NCI-H748 treated with DMSO at 0.1 percent for 48 hours (cell line): ENCODE measurements at regions not wholly inside any gene's neighbourhood (a gene's known extent, or its start where the extent isn't known, plus 50 kb on each side); places are given as distances from the start of the nearest gene placed in this dataset.
"Not testable (repeated sequence)": the region's sequence is repeated elsewhere in the genome, so short reads cannot be mapped to it uniquely, and the experiment has no call there.

ENCODE experiments used
- DNase-seq: peaks from one replicate; lab custom pipeline; 2025; lab: John Stamatoyannopoulos, UW

GRCh38 chr4:189828081-189828697, 112.5 kb upstream of the FRG1 start:
- DNase-seq = no peak

- no peak for DNase-seq
Observed at GRCh38 chr4:189832528-189832927, 108.1 kb upstream of the FRG1 start.

DNA sequence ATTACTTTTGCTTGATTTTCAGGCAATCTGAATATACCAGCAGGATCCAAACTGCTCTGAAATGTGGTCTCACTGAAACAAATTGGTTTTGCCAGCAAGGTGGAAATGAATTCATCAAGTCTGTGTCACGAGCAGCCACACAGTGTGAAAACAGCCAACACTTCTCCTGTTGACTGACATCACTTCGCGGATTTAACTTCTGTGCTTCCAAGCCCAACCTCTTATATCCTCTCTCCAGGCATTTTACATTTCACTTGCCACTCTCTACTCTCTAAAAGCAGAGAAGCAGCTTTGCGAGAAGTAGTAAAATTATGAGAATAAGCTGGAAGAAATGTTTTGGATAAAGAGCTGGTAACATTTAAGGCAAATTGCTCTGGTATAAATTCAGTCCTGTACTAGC, 106.1 kb upstream of the FRG1 start:
- no peak for DNase-seq

GRCh38 chr4:189835505-189835904, 105.2 kb upstream of the FRG1 start:
- no peak for DNase-seq

- no peak for DNase-seq
Observed at GRCh38 chr4:189837471-189837870, 103.2 kb upstream of the FRG1 start.

DNA sequence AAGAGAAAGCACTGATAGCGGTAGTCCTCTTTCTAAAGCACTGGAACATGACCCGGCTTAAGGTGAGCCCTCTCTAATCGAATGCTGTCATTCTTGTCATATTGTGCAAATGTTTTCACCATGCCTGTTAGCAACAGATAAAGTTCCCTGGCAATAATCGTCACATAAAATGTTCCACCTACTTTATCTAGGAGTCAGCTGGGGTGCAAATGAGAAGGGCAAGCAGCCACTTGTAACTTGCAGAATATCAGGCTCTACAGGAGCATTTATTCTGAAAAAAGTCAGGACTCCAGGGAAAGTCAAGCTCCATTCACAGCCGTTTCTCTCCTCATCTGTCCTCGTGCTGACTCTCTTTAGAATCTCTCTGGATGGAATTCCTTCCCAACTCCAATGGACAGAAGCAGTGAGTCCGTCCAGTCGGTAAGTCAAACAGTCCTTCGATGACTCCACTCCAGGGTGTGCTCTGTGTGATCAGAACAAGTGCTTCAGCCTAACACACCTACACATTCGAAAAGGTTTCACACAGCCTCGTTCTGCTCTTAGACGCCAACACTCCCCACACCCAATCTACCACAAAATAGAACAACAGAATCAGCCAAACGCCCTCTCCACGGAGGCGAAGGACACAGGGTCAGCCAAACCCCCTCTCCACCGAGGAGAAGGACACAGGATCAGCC, 101.7 kb upstream of the FRG1 start:
- DNase-seq = no peak

- no peak for DNase-seq
Observed at GRCh38 chr4:189840356-189840755, 100.3 kb upstream of the FRG1 start.

DNA sequence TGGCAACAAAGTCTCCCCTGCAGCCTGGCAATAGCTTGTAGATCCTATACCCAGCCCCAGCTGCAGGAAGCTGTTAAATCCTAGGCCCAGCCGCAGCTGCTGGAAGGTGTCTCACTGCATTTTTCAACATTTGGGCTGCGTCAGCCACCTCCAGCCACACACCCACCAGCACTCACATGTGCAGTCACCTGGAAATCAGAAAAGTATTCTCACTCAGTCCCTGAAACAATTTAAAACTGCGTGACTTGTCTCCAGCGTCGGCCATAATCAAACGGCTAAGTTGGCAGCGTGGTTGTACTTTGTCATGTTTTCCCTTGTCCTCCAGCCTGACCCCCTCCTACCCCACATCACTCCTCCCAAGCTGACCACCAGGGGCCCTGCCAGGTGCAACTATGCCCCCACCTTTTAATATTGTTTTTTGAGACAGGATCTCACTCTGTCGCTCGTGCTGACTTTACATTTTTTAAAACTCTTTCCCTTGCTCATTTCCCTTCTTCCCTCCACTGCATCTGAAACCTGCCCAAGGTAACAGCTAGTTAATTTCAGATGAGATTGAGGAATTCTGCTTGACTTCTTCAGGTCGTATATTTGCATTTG, 97.2 kb upstream of the FRG1 start:
- no peak for DNase-seq

DNA sequence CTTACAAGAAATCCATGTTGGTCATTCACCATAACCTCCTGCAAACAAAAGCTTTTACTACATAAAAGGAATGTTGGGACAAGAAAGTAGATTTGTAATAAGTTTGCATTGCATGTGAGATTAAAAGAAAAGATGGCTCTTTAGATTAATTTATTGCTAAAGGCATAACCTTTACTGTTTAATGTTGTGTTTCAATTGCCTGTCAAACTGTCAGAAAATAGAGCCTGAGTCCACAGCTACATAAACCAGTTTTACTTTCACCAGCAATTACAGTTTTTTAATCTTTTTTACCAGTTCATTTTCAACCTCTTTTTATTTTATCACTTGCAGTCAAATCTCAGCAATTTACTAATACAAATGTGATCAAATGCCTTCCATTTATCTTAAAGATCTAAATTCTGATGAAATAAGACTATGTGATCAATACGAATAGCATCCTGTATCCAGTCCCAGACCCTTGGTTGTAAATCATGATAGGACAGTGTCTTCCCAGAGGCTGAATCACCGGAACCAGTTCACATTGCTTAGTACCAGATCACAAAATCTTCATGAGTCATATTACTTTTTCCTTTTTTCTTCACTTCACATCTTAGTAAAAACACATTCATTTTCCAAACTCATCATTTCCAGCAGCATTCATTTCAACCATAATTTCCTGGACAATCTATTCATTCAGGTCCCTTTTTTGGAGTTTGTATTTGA, 95.4 kb upstream of the FRG1 start:
- no peak for DNase-seq

DNA sequence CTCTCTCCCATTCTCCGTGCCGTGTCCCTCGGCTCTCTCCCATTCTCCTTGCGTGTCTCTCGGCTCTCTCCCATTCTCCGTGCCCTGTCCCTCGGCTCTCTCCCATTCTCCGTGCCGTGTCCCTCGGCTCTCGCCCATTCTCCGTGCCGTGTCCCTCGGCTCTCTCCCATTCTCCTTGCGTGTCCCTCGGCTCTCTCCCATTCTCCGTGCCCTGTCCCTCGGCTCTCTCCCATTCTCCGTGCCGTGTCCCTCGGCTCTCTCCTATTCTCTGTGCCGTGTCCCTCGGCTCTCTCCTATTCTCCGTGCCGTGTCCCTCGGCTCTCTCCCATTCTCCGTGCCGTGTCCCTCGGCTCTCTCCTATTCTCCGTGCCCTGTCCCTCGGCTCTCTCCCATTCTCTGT, 94.6 kb upstream of the FRG1 start:
- DNase-seq = not testable (repeated sequence)

DNA sequence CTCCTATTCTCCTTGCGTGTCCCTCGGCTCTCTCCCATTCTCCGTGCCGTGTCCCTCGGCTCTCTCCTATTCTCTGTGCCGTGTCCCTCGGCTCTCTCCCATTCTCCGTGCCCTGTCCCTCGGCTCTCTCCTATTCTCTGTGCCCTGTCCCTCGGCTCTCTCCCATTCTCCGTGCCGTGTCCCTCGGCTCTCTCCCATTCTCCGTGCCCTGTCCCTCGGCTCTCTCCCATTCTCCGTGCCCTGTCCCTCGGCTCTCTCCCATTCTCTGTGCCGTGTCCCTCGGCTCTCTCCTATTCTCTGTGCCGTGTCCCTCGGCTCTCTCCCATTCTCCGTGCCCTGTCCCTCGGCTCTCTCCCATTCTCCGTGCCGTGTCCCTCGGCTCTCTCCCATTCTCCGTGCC, 94.1 kb upstream of the FRG1 start:
- not testable (repeated sequence) for DNase-seq

- not testable (repeated sequence) for DNase-seq
Observed at GRCh38 chr4:189848672-189849071, 92.0 kb upstream of the FRG1 start.

DNA sequence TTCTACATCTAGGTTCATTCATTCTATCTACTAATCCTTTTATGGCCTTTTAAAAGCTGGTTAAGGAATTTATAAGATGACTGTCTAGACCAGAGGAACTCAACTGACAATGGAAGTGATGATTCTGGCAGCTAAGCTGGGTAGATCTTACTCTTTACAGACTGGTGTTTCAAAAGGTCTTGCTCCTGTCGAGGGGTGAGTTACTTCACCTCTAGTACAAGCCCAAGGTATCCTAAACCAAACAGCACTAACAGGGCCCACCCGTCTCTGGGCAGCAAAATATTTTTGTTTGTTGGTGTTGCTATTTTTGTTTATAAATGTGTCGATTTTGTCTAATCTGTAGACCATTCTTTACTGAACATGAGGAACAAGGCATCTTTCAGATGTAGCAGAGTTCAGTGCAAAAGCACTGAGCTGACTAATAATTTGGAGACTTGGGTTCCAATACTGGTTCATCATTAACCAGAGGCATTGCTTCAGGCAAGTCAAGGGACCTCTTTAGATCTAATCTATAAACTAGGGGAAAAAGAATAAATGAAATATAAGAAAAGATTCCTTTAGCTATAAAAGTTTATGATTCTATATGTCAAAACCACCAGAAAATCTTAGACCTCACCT, 90.3 kb upstream of the FRG1 start:
- no peak for DNase-seq

DNA sequence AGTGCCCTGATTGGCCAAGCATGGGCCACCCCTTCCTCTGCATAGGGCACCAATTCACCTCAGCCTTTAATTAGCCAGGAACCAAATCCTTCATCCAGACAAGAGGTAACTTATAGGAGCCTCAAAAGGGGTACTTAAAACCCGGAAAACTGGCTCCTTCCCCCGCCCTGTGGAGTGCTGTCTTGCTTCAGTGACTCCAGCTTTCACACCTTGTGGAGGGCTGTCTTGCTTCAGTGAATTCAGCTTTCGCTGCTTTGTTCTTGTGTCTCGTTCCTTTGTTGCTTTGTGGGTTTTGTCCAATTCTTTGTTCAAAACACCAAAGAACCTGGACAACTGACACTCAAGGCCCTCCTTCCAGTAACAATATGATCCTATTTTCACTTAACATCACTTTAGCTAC, 82.2 kb upstream of the FRG1 start:
- DNase-seq = no peak

DNA sequence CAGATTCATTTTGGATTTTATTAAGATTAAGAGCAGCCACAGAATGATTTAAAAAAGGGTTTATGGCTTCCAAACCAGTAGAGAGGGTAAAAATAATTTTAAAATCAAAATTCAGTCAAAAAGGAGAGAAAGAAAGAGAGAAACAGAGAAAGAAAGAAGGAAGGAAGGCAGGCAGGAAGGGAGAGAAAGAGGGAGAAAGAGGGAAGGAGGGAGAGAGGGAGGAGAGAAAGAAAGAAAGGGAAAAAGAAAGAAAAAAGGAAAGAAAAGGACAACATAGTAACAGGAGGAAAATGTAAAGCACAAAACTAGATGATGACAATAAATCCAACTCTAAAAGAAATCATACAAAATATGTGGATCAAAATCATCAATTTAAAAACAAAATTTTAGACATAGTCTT, 79.6 kb upstream of the FRG1 start:
- no peak for DNase-seq

GRCh38 chr4:189869236-189869635, 71.4 kb upstream of the FRG1 start:
- no peak for DNase-seq

DNA sequence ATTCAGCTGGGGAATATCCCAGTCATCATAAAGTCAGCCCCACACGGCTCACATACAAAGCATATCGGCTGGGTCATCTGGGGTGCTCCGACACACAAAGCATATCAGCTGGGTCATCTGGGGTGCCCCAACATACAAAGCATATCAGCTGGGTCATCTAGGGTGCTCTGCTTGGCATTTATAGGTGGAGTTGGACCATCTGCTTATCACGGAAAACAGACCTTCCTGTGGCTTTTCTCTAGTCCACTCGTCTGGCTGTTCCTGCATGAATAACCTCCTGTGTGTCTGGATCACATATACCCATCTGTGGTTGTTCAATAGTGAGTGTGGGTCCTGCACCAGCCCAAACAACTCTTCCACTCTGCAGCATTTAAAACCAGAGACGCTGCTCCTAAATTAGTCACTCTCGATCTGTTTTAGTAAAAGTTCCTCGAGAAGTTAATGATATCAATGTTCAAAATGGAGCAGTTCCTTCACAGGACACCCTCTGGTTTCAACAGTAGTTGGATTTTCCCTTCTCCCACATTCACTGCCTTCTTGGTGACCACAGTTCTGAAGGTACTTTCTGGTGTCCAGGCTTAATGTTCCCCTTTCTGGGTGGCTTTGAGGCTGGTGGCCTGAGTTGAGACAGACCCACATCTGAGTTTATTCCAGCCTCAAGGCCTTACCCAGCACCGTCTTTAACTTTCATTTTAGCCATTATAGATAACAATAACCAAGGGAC, 70.0 kb upstream of the FRG1 start:
- DNase-seq = no peak

DNA sequence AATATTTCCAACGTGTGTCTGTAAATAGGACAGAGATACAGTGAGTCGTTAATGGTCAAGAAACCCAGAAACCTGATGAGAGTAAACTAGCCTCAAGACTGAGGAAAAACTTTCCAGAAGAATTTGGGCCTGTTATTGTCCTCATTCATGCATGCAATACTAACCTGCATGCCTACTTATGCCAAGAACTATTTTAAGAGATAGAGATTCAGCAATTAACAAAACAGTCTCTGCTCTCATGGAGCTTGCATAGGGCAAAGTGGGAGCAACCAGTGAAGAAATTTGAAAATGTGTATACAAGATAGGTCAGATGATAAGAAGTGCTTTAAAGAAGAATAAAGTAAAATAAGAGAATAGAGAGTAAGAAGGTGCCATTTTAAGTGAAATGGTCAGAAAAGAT, 66.1 kb upstream of the FRG1 start:
- no peak for DNase-seq

DNA sequence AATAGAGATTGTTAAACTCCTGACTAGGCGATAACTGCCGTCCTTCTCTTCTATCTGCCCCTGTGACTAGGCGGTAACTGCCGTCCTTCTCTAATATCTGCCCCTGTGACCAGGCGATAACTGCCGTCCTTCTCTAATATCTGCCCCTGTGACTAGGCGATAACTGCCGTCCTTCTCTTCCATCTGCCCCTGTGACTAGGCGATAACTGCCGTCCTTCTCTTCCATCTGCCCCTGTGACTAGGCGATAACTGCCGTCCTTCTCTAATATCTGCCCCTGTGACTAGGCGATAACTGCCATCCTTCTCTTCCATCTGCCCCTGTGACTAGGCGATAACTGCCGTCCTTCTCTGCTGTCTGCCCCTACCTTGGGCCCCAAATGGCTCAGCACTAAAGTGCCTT, 59.5 kb upstream of the FRG1 start:
- not testable (repeated sequence) for DNase-seq

- not testable (repeated sequence) for DNase-seq
Observed at GRCh38 chr4:189888407-189888806, 52.3 kb upstream of the FRG1 start.
